Heart left ventricle (tissue), 13 donors: ENCODE measurements at regions not wholly inside any gene's neighbourhood (a gene's known extent, or its start where the extent isn't known, plus 50 kb on each side); places are given as distances from the start of the nearest gene placed in this dataset.

Source experiments
- POLR2A ChIP-seq, 2 donors: fragments of 450-650 bp; IDR thresholded peaks; one replicate each; pipeline ENCODE4 v1.6.1; 2017; ENCODE audit warnings: antibody characterized with exemption in 2 of 2, mild to moderate bottlenecking in 2 of 2, moderate library complexity in 2 of 2
- TF ChIP-seq, protein P1 (sequence below), 12 donors: fragments of 200-600 bp; sonication (generic) in 4 of 12; IDR thresholded peaks; one replicate each; pipeline versions ENCODE4 v1.5.0 to v1.8.0; 2018 to 2022; ENCODE audit warnings: antibody characterized with exemption in 12 of 12, mild to moderate bottlenecking in 5 of 12
- donor health status: ischemic (EF 13 %, LVEDD 7.1; RV severe dilation, severe dysfunction).
- donor health status: DM: no; HTN: yes; CAD: no.
- donor health status: DM: no; HTN: no; CAD: no.
- donor health status: ischemic (EF 25% LVEDD 6.9; RV normal size, moderate dysfunction).
- donor health status: ischemic (EF 25% LVEDD 5.7; RV mildly dilated, moderate dysfunction).
- donor health status: ischemic (EF 35%, LVEDD 5.7; RV mildly dilated, moderate dysfunction).
- donor health status: nonischemic (EF 11% LVEDD 7.7; RV severe dilation, severe dysfunction).
- donor health status: DM: yes; HTN: yes; CAD: no.
- donor health status: PGD.
- donor health status: ischemic (EF 29% LVEDD 5.4; RV normal size, mild dysfunction).
- donor health status: nonischemic (EF 23%, LVEDD 6.1; RV moderate dilation, normal function).

DNA sequence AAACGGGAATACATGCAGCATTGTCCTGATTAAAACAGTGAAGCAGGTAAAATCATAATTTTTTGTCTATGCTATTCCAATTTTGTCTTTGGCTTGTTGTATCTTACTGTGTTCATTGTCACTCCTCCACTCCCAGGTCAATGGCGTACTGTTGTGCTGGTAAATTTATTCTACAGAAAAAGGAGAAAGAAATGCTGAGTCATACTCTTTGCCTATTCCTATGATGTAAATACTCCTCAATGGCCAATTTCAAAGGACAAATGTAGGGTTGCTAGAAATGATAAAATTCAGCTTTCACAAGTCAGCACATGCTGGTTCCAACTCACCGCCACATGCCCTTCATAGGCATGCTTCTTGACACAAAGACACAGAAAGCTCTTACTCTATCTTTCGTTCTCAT lies 694.4 kb upstream of the PCDH20 start:
- TF ChIP-seq, protein P1, sequence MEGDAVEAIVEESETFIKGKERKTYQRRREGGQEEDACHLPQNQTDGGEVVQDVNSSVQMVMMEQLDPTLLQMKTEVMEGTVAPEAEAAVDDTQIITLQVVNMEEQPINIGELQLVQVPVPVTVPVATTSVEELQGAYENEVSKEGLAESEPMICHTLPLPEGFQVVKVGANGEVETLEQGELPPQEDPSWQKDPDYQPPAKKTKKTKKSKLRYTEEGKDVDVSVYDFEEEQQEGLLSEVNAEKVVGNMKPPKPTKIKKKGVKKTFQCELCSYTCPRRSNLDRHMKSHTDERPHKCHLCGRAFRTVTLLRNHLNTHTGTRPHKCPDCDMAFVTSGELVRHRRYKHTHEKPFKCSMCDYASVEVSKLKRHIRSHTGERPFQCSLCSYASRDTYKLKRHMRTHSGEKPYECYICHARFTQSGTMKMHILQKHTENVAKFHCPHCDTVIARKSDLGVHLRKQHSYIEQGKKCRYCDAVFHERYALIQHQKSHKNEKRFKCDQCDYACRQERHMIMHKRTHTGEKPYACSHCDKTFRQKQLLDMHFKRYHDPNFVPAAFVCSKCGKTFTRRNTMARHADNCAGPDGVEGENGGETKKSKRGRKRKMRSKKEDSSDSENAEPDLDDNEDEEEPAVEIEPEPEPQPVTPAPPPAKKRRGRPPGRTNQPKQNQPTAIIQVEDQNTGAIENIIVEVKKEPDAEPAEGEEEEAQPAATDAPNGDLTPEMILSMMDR (IDR thresholded peaks at IDR 0.05): no peak
- TF ChIP-seq POLR2A (IDR thresholded peaks at IDR 0.05): no peak
